ENCODE measurements at regions not wholly inside any gene's neighbourhood (a gene's known extent, or its start where the extent isn't known, plus 50 kb on each side); places are given as distances from the start of the nearest gene placed in this dataset.

DNA sequence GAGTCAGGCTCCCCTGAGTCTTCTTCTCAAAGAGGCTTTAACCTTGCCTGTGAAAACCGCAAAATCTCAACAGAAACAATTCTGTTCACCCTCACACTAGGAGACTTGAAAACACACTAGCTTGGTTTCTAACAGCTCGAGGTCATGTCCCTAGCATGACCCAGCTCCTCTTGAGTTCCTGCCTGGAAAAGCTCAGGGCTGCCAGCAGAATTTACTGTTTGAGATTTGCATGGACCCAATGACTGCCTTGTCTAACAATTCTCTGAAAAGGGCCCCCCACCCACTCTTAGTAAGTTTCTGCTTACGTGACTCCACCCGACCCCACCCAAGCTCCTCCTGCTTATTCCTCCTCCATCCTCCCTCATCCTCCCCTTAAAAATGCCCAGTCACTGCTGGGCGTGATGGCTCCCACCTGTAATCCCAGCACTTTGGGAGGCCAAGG, 85.1 kb upstream of the KMT2C start:
- TF ChIP-seq, protein P1, sequence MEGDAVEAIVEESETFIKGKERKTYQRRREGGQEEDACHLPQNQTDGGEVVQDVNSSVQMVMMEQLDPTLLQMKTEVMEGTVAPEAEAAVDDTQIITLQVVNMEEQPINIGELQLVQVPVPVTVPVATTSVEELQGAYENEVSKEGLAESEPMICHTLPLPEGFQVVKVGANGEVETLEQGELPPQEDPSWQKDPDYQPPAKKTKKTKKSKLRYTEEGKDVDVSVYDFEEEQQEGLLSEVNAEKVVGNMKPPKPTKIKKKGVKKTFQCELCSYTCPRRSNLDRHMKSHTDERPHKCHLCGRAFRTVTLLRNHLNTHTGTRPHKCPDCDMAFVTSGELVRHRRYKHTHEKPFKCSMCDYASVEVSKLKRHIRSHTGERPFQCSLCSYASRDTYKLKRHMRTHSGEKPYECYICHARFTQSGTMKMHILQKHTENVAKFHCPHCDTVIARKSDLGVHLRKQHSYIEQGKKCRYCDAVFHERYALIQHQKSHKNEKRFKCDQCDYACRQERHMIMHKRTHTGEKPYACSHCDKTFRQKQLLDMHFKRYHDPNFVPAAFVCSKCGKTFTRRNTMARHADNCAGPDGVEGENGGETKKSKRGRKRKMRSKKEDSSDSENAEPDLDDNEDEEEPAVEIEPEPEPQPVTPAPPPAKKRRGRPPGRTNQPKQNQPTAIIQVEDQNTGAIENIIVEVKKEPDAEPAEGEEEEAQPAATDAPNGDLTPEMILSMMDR (IDR thresholded peaks at IDR 0.05) = no peak
- no peak for TF ChIP-seq EZH2 (IDR thresholded peaks at IDR 0.05; ENCODE audit: borderline replicate concordance, insufficient read depth, low read depth, low read length, poor library complexity, severe bottlenecking)

Measured in B cell (primary cell).